PC-9 (cell line): ENCODE measurements at regions not wholly inside any gene's neighbourhood (a gene's known extent, or its start where the extent isn't known, plus 50 kb on each side); places are given as distances from the start of the nearest gene placed in this dataset.

Experiments used
- BruUV-seq: library from RNA; stranded (reverse); fragments of 400-500 nt; replicated peaks from 2 replicates; lab custom pipeline; 2021; lab: Mats Ljungman, UMichigan
- CTCF ChIA-PET: fragments of 300-600 bp; sonication (Branson Sonifier 250); formaldehyde crosslinking; loops from one replicate; lab custom pipeline; 2022; ENCODE audit warnings: antibody characterized with exemption; lab: Charles Lee
- POLR2A ChIA-PET: fragments of 300-600 bp; sonication (Branson Sonifier 250); formaldehyde crosslinking; loops from one replicate; lab custom pipeline; 2022; ENCODE audit warnings: antibody characterized with exemption; ENCODE audit not compliant: unreplicated experiment; lab: Charles Lee
- DNase-seq, 2 experiments: peaks; one replicate each; pipeline versions ENCODE4 v3.0.0 to v3.0.0-alpha.2; 2015 to 2022; ENCODE audit warnings: mixed read lengths in 1 of 2
- H2AFZ ChIP-seq: fragments of 200-600 bp; sonication (generic); 2 replicates; pipeline ENCODE4 v1.8.1; 2017; ENCODE audit warnings: antibody characterized with exemption
- H3F3A ChIP-seq: fragments of 200-600 bp; sonication (generic); 2 replicates; pipeline ENCODE4 v1.8.1; 2017; ENCODE audit warnings: antibody characterized with exemption, mild to moderate bottlenecking, low read depth; ENCODE audit not compliant: insufficient read depth
- H3K27ac ChIP-seq: fragments of 200-600 bp; sonication (generic); 2 replicates; pipeline ENCODE4 v1.6.1; 2016; ENCODE audit warnings: mixed run types
- H3K27me3 ChIP-seq: fragments of 200-600 bp; sonication (generic); 2 replicates; pipeline ENCODE4 v1.6.1; 2016; ENCODE audit warnings: low read depth, mixed run types; ENCODE audit not compliant: insufficient read depth
- H3K36me3 ChIP-seq: fragments of 200-600 bp; sonication (generic); 2 replicates; pipeline ENCODE4 v1.6.1; 2016; ENCODE audit warnings: low read depth, mixed run types
- H3K4me1 ChIP-seq: fragments of 200-600 bp; sonication (generic); replicated peaks from 2 replicates; pipeline ENCODE4 v1.6.1; 2016; ENCODE audit warnings: mixed run types; ENCODE audit not compliant: insufficient read depth
- H3K4me2 ChIP-seq: fragments of 200-600 bp; sonication (generic); 2 replicates; pipeline ENCODE4 v1.6.1; 2017; ENCODE audit warnings: mixed run types
- H3K4me3 ChIP-seq: fragments of 200-600 bp; sonication (generic); 2 replicates; pipeline ENCODE4 v1.6.1; 2016; ENCODE audit warnings: mixed run types
- H3K79me2 ChIP-seq: fragments of 200-600 bp; sonication (generic); 2 replicates; pipeline ENCODE4 v1.6.1; 2017; ENCODE audit warnings: low read depth, mixed run types
- H3K9me2 ChIP-seq: fragments of 200-600 bp; sonication (generic); 2 replicates; pipeline ENCODE4 v1.8.1; 2017; ENCODE audit warnings: mild to moderate bottlenecking; ENCODE audit not compliant: insufficient read depth
- H3K9me3 ChIP-seq: fragments of 200-600 bp; sonication (generic); 2 replicates; pipeline ENCODE4 v1.8.1; 2016; ENCODE audit warnings: low read depth; ENCODE audit not compliant: insufficient read depth
- H4K20me1 ChIP-seq: fragments of 200-600 bp; sonication (generic); 2 replicates; pipeline ENCODE4 v1.8.1; 2017; ENCODE audit not compliant: insufficient read depth
- EZH2 ChIP-seq: fragments of 200-600 bp; sonication (generic); IDR thresholded peaks from 2 replicates; pipeline ENCODE4 v1.8.0; 2017; ENCODE audit warnings: antibody characterized with exemption, low read depth
- intact Hi-C: fragments of 100-400 bp; cut with micrococcal nuclease; formaldehyde crosslinking; loops from one replicate; pipeline ENCODE4 v1.10.0; 2022; ENCODE audit not compliant: unreplicated experiment
- TF ChIP-seq, protein P1 (sequence below): fragments of 200-600 bp; sonication (generic); conservative IDR thresholded peaks from 2 replicates; pipeline ENCODE4 v1.6.1; 2017; ENCODE audit warnings: mixed run types, antibody characterized with exemption, mild to moderate bottlenecking, moderate library complexity

DNA sequence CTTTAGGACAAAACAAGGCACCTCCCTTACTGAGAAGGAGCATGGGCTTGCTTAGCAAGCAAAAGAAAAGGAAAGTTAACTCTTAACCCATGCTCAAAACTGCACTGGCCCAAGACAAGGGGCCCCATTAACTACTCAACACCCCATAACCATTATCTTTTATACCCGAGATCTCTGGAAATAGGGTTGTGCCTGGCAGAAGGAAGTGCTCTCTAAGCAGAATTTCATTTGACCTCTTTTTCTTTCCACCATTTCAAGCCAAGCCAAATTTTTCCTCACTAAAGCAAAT is 167.2 kb downstream of the RASEF start:
- H3K36me3 ChIP-seq, result no peaks in the 10 kb centered on the region
- DNase-seq, result no peak
- ChIA-PET POLR2A (no interaction called here), CTCF (no interaction called here)
- H3K4me1 ChIP-seq, result no peaks in the 10 kb centered on the region
- no TSS peak for BruUV-seq
- H4K20me1 ChIP-seq, result no peaks in the 10 kb centered on the region
- H3K4me2 ChIP-seq, result no peak overlapping the region
- H3K9me3 ChIP-seq, result no peaks in the 10 kb centered on the region
- TF ChIP-seq EZH2, result no peak
- TF ChIP-seq, protein P1, sequence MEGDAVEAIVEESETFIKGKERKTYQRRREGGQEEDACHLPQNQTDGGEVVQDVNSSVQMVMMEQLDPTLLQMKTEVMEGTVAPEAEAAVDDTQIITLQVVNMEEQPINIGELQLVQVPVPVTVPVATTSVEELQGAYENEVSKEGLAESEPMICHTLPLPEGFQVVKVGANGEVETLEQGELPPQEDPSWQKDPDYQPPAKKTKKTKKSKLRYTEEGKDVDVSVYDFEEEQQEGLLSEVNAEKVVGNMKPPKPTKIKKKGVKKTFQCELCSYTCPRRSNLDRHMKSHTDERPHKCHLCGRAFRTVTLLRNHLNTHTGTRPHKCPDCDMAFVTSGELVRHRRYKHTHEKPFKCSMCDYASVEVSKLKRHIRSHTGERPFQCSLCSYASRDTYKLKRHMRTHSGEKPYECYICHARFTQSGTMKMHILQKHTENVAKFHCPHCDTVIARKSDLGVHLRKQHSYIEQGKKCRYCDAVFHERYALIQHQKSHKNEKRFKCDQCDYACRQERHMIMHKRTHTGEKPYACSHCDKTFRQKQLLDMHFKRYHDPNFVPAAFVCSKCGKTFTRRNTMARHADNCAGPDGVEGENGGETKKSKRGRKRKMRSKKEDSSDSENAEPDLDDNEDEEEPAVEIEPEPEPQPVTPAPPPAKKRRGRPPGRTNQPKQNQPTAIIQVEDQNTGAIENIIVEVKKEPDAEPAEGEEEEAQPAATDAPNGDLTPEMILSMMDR, result no peak
- no peak overlapping the region for H2AFZ ChIP-seq
- H3K27me3 ChIP-seq, result no peaks in the 10 kb centered on the region
- intact Hi-C loops, result no loop called here
- H3K79me2 ChIP-seq, result no peaks in the 10 kb centered on the region
- no peak overlapping the region for H3K27ac ChIP-seq
- no peaks in the 10 kb centered on the region for H3K9me2 ChIP-seq
- no peaks in the 10 kb centered on the region for H3F3A ChIP-seq
- no peak overlapping the region for H3K4me3 ChIP-seq

- Histone ChIP-seq H4K20me1 (no peaks in the 10 kb centered on the region), H3K9me3 (no peaks in the 10 kb centered on the region), H3K79me2 (no peaks in the 10 kb centered on the region), H3K9me2 (no peaks in the 10 kb centered on the region), H2AFZ (no peak overlapping the region), H3K36me3 (no peaks in the 10 kb centered on the region), H3K27ac (no peak overlapping the region), H3K4me2 (no peak overlapping the region), H3F3A (no peaks in the 10 kb centered on the region), H3K4me1 (no peaks in the 10 kb centered on the region), H3K27me3 (no peaks in the 10 kb centered on the region; the same call in 1 of the 2 replicates), H3K4me3 (no peak overlapping the region)
- DNase-seq, result no peak
- TF ChIP-seq, protein P1, result no peak; the same call in 1 of the 2 replicates
- no peak for TF ChIP-seq EZH2
- BruUV-seq, result no TSS peak
- CTCF ChIA-PET, result no interaction called here
- intact Hi-C loops, result no loop called here
- POLR2A ChIA-PET, result no interaction called here
Measured at GRCh38 chr9:82903503-82903902, 159.4 kb downstream of the RASEF start.

DNA sequence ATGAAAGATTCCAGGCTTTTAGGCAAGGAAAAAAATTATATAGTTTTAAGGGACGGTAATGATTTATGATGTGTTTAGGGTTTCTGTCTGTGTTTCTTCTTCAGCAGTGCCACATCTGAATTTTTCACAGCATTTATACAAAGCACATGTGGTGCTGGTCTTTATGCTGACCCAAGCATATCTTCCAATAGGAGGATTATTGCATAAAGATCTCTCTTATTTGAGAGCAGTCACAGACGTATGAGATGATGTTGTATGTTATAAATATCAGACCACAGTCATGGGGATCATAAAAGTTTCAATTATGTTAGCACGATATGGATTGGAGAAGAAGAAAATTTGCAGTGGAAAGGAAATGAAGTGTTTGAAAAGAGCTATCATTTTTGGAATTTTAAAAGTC is 150.9 kb downstream of the RASEF start:
- Histone ChIP-seq H3K36me3 (no peaks in the 10 kb centered on the region), H3K27me3 (no peaks in the 10 kb centered on the region; the same call in 1 of the 2 replicates), H3F3A (no peaks in the 10 kb centered on the region), H3K4me2 (no peak overlapping the region), H3K9me3 (peaks cover 8% of the 10 kb centered on the region; the same call in 1 of the 2 replicates), H4K20me1 (no peaks in the 10 kb centered on the region), H2AFZ (no peak overlapping the region), H3K4me3 (no peak overlapping the region), H3K4me1 (no peaks in the 10 kb centered on the region), H3K79me2 (no peaks in the 10 kb centered on the region), H3K27ac (no peak overlapping the region), H3K9me2 (no peaks in the 10 kb centered on the region)
- CTCF ChIA-PET, result no interaction called here
- BruUV-seq, result no TSS peak
- intact Hi-C loops, result loop anchor here (5.0 kb wide), 1 partner anchor 380 kb away; no protein-coding TSS in a partner anchor
- TF ChIP-seq EZH2, result no peak
- TF ChIP-seq, protein P1, result no peak
- POLR2A ChIA-PET, result interaction anchor here (0.7 kb wide), 1 partner anchor 392 kb away, joined by 13 read pairs; no protein-coding TSS in a partner anchor
- DNase-seq, result no peak
